ENCODE measurements at regions not wholly inside any gene's neighbourhood (a gene's known extent, or its start where the extent isn't known, plus 50 kb on each side); places are given as distances from the start of the nearest gene placed in this dataset.

DNA sequence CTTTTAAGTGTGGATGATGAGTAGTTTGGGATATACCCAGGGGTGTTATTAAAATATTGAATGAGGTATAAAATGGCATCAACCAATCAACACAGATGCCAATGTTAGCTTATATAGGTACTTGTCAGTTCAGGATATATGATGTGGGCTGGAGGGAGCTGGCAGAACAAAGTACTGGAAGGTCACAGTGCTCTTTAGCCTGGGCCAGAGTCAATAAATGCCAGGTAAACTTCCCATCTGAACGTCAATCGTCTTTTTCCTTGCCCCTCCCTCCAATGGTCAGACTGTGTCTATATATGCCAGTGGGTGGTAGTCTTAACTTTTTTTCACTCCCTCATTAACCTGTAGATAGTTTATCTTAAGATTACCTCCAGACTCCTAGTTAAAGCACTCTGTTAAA is 140.8 kb upstream of the RBMS1 start:
- Mint-ChIP-seq H3K4me3 (no peak overlapping the region), H3K9me3 (peaks cover 5 to 6% of the 10 kb centered on the region in 2 donors), H3K27ac (no peak overlapping the region), H3K36me3 (peaks cover 16% of the 10 kb centered on the region), H3K4me1 (no peaks in the 10 kb centered on the region), H3K27me3 (ENCODE audit: low read depth in 2 of 2) (peaks cover 3 to 23% of the 10 kb centered on the region in 2 donors)
- no peaks in the 10 kb centered on the region for H3K36me3 ChIP-seq (ENCODE audit: control insufficient read depth, insufficient read depth, low read length)
- H3K27ac ChIP-seq (ENCODE audit: low read length), result no peak overlapping the region
- 83% methylated on average over 2 of the region's 2 CpGs for WGBS (ENCODE audit: insufficient coverage)
- no peaks in the 10 kb centered on the region for H3K9me3 ChIP-seq (ENCODE audit: control insufficient read depth, insufficient read depth, low read length)
- intact Hi-C loops (cut with micrococcal nuclease), result no loop called here
- H3K4me3 ChIP-seq (ENCODE audit: low read length), result no peak overlapping the region
- TF ChIP-seq CTCF (IDR thresholded peaks at IDR 0.05), result no peak
- no peaks in the 10 kb centered on the region for H3K4me1 ChIP-seq (ENCODE audit: control insufficient read depth, insufficient read depth, low read length)
- no peak for DNase-seq
- H3K27me3 ChIP-seq (ENCODE audit: control insufficient read depth, insufficient read depth, low read length), result no peaks in the 10 kb centered on the region
- ATAC-seq, result no peak

DNA sequence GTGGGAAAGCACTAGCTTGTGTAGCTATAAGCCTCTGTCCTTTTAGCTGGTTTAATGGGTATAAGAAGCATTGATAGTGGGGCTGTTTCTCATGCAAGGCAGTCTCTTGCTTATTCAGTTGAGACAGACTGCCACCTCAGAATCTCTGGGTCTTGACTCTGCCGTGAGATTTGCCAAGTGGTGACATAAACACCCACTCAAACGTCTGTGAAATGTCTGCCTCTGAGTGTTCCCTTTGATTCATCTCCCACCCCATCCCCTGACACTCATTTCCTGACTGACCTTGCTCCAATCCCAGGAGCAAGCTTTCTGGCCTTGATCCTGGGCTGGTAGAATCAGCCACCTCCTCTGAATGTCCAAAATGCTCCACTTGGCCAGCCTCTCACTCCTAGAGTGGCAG is 141.9 kb upstream of the RBMS1 start:
- intact Hi-C loops (cut with micrococcal nuclease), result no loop called here
- H3K4me1 Mint-ChIP-seq, result no peaks in the 10 kb centered on the region
- 64% methylated on average over 2 of the region's 2 CpGs for WGBS (ENCODE audit: insufficient coverage)

DNA sequence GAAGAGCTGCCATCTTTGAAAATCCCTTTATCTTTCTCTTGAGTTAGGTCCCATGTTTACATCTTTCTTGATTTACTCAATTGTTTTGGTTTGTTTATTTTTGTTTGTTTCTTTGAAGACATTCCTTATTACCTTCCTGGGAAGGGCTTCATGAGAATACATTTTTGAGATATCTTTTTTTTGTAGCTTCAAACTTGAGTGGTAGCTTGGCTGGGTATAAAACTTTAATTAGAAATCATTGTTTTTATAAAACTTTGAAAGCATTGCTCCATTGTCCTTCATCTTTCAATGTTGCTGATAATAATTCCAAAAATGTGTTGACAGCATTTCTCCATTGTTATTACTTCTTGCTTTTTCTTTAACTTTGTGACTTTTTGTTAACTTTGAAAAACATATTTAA is 145.9 kb upstream of the RBMS1 start:
- no peaks in the 10 kb centered on the region for H3K9me3 ChIP-seq (ENCODE audit: control insufficient read depth, insufficient read depth, low read length)
- no peak overlapping the region for H3K4me3 Mint-ChIP-seq
- no peak overlapping the region for H3K27ac ChIP-seq (ENCODE audit: low read length)
- TF ChIP-seq CTCF (IDR thresholded peaks at IDR 0.05), result no peak
- no peaks in the 10 kb centered on the region for H3K4me1 ChIP-seq (ENCODE audit: control insufficient read depth, insufficient read depth, low read length)
- ATAC-seq, result no peak
- intact Hi-C loops (cut with micrococcal nuclease), result no loop called here
- H3K4me1 Mint-ChIP-seq, result no peaks in the 10 kb centered on the region
- DNase-seq, result no peak
- H3K36me3 Mint-ChIP-seq, result peaks cover 31% of the 10 kb centered on the region
- H3K36me3 ChIP-seq (ENCODE audit: control insufficient read depth, insufficient read depth, low read length), result no peaks in the 10 kb centered on the region
- peaks cover 2% of the 10 kb centered on the region for H3K27me3 ChIP-seq (ENCODE audit: control insufficient read depth, insufficient read depth, low read length)
- peaks cover 9 to 10% of the 10 kb centered on the region in 2 donors for H3K9me3 Mint-ChIP-seq
- H3K27ac Mint-ChIP-seq, result no peak overlapping the region
- H3K27me3 Mint-ChIP-seq (ENCODE audit: low read depth in 2 of 2), result peaks cover under 1 to 37% of the 10 kb centered on the region in 2 donors
- H3K4me3 ChIP-seq (ENCODE audit: low read length), result no peak overlapping the region

More for the DNA sequence above, 141.9 kb upstream of the RBMS1 start:
- no peak overlapping the region for H3K27ac Mint-ChIP-seq
- no peak for ATAC-seq
- peaks cover 9 to 10% of the 10 kb centered on the region in 2 donors for H3K9me3 Mint-ChIP-seq
- H3K27me3 Mint-ChIP-seq (ENCODE audit: low read depth in 2 of 2), result peaks cover 3 to 32% of the 10 kb centered on the region in 2 donors
- H3K27ac ChIP-seq (ENCODE audit: low read length), result no peak overlapping the region
- no peak for DNase-seq
- H3K27me3 ChIP-seq (ENCODE audit: control insufficient read depth, insufficient read depth, low read length), result no peaks in the 10 kb centered on the region
- no peak overlapping the region for H3K4me3 ChIP-seq (ENCODE audit: low read length)
- no peaks in the 10 kb centered on the region for H3K4me1 ChIP-seq (ENCODE audit: control insufficient read depth, insufficient read depth, low read length)
- no peak for TF ChIP-seq CTCF (IDR thresholded peaks at IDR 0.05)
- H3K36me3 Mint-ChIP-seq, result peaks cover 27% of the 10 kb centered on the region
- no peak overlapping the region for H3K4me3 Mint-ChIP-seq
- no peaks in the 10 kb centered on the region for H3K9me3 ChIP-seq (ENCODE audit: control insufficient read depth, insufficient read depth, low read length)
- H3K36me3 ChIP-seq (ENCODE audit: control insufficient read depth, insufficient read depth, low read length), result no peaks in the 10 kb centered on the region

- DNase-seq (no peak), ATAC-seq (no peak)
- Histone ChIP-seq H3K4me3 (ENCODE audit: low read length) (no peak overlapping the region), H3K9me3 (ENCODE audit: control insufficient read depth, insufficient read depth, low read length) (no peaks in the 10 kb centered on the region), H3K27ac (ENCODE audit: low read length) (no peak overlapping the region), H3K27me3 (ENCODE audit: control insufficient read depth, insufficient read depth, low read length) (peaks cover 2% of the 10 kb centered on the region), H3K4me1 (ENCODE audit: control insufficient read depth, insufficient read depth, low read length) (peaks cover 3% of the 10 kb centered on the region), H3K36me3 (ENCODE audit: control insufficient read depth, insufficient read depth, low read length) (no peaks in the 10 kb centered on the region)
- H3K27me3 Mint-ChIP-seq (ENCODE audit: low read depth in 2 of 2), result peaks cover 0 to 2% of the 10 kb centered on the region in 2 donors
- H3K4me1 Mint-ChIP-seq, result no peaks in the 10 kb centered on the region
- no peaks in the 10 kb centered on the region for H3K9me3 Mint-ChIP-seq
- H3K36me3 Mint-ChIP-seq, result no peaks in the 10 kb centered on the region
- intact Hi-C loops (cut with micrococcal nuclease), result no loop called here
- no peak overlapping the region for H3K4me3 Mint-ChIP-seq
- WGBS (ENCODE audit: insufficient coverage), result 78% methylated on average over 6 of the region's 6 CpGs
- H3K27ac Mint-ChIP-seq, result no peak overlapping the region
- TF ChIP-seq CTCF (IDR thresholded peaks at IDR 0.05), result no peak
Observed at GRCh38 chr2:160646684-160647444, 153.3 kb upstream of the RBMS1 start.

Data from natural killer cell (primary cell).